Left forelimb (tissue), 1 donor: ENCODE measurements at regions not wholly inside any gene's neighbourhood (a gene's known extent, or its start where the extent isn't known, plus 50 kb on each side); places are given as distances from the start of the nearest gene placed in this dataset.
"Not testable (repeated sequence)": the region's sequence is repeated elsewhere in the genome, so short reads cannot be mapped to it uniquely, and the experiment has no call there.

Source experiments
- DNase-seq: peaks from one replicate; pipeline ENCODE4 v3.0.0-alpha.2; 2018; ENCODE audit warnings: low spot score

DNA sequence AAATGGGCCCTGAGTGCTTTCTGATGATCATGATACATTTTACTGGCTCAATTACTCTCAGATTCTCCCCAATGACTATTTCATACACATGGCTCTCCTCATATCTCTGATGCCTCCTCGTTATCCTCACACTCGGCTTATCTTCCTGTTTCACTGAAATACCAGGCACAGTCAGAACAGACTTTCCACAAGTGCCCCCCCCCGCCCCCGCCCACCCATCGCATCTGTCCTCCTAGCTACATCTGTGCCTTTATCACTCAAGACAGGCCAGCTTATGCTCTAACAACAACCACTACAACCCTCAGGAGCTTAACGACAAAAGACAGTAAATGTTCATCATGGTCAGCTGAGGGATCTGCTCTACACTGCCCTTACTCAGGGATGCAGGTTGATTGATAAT lies 610.6 kb upstream of the DIPK2B start:
- no peak for DNase-seq

DNA sequence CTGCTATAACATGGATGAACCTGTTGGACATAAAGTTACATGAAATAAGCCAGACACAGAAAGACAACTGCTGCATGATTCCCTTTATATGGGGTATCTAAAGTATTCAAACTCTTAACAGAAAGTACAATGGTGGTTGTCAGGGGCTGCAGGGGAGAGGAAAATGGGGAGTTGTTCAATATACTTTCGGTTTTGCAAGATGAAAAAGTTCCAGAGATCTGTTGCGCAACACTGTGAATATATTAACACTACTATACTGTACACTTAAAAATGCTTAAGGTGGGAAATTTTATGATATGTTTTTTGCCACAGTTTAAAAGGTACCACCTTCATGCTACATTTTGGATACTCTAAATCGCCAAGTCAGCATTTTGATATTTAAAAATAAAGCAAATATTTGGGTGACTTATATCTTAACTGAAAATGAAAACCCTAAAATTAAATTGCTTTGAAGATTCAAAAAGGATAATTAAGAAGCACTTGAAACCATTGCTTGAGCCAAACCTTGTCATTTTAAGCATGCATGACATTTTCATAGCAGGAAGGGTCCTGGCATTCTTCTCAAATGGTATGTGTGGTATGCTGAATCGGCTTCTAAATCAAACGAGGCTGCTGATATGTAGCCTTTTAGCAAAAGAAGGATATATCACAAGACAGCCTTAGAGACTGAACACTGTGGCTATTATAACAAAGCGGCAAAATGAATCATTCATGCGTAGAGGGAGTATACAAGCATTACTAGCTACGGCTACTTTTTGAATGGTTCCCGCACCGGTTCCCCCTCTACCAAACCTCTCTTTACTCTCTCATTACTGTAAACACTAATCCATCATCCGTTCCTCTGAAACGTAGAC lies 607.1 kb upstream of the DIPK2B start:
- no peak for DNase-seq

DNA sequence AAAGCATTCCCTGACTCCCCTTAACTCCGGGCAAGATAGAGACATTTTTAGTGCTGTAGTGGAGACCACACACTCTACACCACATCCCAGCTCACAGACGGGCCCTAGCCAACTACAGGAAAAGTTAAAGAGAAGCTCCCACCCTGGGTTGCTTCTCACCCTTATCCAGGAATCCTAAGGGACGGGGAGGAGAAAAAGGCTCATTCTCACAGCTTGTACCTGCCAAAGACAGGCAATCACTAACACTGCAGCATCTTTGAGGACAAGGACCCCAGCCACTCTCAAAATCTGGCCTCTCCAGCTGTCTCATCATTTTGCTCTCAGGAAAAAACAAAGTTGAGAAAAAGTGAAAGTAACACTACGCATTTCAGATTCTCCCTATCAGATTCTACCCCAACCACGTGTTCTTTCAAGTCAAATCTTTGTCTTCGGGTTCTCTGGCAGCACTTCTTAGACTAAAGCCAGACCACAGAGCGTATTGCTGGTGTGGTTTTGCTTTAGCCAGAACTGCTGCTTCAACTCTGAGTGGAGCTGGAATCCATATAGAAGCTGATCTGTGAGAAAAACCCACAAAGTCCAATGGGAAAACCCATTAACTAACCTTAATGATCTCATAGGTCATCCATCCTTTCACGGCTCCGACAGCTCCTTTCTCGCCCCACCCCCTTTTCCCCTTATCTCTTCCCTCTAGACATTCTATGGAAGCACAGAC lies 605.9 kb upstream of the DIPK2B start:
- no peak for DNase-seq

DNA sequence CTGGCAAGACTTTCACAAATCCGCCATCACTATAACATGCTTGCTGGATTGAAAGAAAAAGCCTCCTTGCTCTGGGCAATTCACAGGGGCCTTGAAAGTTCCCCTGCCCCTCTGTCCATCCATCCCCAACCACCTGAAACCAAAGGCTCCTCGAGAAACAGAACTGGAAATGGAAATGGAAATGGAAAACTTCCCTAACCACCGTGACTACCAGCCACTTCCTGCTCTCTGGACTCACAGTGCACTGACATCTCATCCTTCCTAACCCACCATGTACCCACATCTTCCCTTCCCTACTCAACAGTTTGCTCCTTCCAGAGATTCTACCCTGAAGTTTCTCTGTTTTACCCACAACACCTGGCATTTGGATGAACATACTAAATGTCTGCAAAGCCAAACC lies 603.6 kb upstream of the DIPK2B start:
- DNase-seq = no peak

DNA sequence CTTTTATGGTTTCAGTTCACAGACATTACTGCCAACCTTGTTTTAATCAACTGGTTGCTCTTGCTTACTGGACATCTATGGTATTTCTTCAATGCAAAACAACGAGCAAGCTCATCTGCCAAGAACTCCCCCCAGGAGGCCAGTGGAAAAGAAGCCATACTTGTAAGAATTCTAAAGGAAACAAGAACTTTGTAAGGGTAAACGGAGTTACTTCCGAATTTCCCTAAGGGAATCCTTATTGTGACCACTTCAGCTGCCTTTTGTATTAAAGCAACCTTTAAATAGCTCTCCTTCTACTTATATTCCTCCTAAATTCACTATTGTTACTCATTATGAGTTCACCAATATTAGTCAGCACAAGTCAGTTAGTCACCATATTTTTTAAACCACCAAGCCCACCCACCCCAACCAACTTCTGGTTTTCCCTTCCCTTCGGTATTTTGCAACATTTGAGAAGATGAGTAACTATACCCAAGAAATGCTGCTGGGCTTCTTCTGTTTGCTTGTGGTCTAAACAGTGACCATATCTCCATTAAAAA lies 602.8 kb upstream of the DIPK2B start:
- DNase-seq = no peak

DNA sequence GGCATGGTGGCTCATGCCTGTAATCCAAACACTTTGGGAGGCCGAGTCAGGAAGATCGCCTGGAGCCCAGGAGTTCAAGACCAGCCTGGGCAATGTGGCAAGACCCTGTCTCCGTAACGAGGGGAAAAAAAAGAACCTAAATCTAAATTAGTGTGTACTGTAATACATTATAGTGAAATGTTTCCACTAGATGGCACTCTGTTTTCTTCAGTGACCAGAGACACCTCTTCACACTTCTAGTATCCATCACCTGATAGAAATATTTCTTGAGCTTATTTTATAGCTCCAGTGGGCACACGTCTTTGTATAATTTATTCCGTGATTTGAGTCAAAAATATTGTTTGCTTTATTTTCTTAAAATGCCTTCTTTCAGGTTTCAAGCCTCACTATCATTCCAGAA lies 600.9 kb upstream of the DIPK2B start:
- no peak for DNase-seq

DNA sequence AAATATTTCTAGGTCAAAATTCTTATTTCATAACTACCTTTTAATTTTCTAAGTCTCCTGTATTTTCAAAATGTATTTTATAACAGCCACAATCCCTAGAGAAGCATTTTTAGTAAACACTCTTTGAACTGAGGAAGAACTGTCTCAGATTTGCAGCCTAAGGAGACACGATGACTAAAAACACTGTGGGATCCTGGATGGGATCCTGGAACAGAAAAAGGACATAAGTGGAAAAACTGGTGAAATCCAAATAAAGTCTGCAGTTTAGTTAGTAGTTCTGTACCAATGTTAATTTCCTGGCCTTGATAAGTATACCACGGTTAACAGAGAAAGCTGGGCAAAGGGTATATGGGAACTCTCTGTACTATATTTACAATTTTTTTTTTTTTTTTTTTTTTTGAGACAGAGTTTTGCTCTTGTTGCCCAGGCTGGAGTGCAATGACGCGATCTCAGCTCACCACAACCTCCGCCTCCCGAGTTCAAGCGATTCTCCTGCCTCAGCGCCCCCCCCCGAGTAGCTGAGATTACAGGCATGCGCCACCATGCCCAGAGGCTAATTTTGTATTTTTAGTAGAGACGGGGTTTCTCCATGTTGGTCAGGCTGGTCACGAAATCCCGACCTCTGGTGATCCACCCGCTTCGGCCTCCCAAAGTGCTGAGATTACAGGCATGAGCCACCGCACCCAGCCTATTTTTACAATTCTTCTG lies 600.2 kb upstream of the DIPK2B start:
- not testable (repeated sequence) for DNase-seq

DNA sequence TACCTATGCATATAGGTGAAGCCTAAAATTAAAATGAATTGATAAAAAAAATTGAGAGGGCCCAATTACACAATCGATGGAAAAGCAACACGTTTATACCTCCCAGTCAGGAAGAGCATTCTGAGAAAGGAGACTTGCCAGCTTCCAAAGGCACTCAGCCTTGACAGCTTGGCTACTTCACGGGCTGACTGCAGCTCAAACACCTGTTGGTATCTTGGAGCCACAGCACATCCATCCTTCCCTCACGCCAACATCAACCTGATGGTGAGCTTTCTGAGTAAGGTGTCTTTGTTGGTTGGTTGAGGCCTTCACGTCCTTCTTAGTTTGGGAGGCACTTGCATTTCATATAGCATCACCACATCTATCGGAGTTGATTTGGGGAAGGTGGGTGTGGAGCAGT lies 598.9 kb upstream of the DIPK2B start:
- no peak for DNase-seq

DNA sequence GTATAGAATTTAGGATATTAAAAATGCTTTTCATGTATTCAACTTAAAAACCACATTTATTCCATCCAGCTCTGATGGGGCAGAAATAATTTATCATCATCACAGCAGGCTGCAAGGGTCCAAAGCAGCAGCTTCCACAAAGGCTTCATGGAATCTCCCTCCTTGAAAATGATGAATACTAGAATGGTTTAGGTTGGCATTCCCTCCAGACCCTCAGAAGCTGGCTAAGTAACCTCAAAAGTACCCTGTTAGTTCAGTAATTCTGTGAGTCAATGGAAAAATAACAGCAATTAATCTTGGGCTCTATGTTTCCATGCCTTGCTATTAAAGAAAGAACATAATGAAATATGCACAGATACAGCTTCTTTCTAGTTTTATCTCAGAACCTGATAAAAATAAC lies 594.9 kb upstream of the DIPK2B start:
- no peak for DNase-seq

DNA sequence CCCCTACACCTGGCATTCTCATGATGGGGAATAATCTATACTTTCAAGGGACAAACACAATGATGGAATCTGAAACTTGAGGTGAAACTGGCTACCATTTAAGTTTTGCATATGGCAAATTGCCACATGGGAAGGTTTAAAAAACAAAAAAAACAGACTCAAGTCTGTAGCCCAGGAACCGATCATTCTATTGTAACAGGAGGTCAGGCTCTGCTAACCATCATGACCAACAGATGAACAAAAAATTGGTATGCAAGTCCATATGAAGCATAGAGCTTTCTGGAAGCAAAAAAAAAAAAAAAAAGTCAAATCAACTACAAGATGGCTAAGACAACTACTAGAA lies 594.3 kb upstream of the DIPK2B start:
- DNase-seq = no peak

DNA sequence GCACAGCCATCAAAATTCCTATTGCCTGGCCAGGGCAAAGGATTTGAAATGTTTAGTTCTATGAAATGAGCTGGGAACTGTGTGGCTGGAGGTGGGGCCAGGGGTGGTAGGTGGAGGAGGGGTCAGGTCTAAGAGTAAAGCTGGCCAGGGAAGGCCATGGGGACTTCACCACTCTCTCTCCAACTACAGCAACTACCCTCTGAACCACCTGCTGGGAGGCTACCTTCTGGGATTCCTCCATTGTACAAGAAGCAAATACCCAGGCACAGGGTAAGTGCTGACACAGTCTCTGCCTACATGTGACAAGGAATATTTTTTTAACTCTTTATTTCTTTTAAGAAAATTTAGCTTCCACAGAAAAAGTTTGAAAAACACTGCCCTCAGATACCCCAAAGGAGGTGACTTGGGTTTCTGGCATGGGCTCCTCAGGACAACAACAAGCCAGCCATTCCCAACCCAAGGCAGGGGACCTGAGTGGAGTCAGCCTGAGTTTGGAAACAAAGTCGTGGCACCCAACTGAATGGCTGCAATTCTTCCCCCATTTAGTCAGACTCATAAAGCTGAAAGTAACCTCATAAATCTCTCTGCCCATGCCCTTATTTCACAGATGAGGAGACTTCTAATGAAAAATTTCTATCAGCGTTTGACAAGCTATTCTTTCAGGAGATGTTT lies 593.8 kb upstream of the DIPK2B start:
- DNase-seq = no peak

DNA sequence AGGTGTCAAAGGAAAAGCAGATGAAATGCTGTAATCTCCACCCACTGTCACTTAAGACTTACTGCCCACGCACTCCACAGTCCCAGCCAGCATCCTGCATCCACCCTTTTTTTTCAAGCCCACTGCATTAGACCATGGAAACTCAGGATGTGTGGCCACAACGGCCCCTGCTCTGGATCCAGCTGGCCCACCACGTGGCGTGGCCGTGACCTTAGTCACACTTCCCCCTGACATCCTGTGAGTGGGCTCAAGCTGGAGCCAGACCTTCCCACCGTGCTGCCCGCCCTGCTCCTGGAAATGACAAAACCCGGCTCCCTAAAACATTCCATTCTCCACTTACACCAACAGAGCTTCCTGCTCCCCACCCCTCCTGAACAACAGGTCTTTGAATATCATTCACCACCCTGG lies 588.3 kb upstream of the DIPK2B start:
- no peak for DNase-seq

DNA sequence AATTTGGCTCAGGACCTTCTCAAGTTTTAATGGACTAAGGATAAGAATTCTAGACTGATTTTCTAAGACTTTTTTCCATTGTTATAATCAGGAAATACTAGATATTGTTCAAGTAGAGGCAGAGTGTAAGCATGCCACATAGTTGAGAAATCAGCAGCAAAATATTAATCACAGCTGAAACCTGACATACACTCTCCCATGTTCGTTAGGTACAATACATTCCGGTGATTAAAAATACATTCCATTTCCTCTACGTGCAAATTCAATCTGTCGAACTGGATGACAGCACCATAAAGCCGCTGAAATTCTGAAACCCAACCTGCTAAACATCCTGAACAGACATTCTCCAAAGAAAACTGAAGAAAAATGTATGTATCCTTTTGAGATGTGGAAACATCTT lies 587.6 kb upstream of the DIPK2B start:
- DNase-seq = no peak

DNA sequence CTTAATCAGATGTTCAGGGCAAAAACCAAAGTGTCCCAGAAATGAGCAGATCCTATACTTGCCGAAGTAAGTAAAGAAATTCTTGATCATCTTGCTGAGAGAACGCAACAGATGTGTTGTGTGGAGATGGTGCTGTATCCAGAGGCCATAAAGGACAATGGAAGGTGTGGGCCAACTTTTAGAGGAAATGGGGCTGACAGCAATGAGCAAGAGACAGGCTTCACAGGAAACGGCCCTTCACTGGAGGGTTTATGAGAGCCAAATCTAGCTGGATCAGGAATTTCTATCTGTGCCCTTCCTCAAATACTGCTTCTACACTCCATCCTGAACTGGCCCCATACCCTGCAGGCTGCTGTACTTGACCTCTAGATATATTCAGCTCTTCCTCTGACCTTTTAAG lies 583.9 kb upstream of the DIPK2B start:
- DNase-seq = no peak

DNA sequence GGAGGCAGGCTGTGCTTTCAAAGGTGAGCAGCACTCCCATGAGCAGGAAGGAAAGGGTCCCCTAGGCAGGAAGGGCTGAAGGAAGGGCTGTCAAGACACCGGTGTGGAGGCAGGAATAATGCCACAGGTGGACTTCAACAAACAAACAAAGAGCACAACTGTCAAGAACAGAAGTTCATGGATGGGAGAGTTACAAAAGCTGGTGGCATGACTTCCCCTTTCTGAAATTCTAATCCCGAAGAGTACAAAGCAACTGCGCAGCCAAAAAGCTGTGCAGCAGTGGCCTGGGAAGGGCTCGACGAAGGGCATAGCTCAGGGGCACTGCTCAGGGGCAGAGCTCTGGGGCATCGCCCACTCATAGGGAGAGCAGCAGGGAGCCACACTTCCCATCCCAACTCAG lies 582.3 kb upstream of the DIPK2B start:
- DNase-seq = no peak

DNA sequence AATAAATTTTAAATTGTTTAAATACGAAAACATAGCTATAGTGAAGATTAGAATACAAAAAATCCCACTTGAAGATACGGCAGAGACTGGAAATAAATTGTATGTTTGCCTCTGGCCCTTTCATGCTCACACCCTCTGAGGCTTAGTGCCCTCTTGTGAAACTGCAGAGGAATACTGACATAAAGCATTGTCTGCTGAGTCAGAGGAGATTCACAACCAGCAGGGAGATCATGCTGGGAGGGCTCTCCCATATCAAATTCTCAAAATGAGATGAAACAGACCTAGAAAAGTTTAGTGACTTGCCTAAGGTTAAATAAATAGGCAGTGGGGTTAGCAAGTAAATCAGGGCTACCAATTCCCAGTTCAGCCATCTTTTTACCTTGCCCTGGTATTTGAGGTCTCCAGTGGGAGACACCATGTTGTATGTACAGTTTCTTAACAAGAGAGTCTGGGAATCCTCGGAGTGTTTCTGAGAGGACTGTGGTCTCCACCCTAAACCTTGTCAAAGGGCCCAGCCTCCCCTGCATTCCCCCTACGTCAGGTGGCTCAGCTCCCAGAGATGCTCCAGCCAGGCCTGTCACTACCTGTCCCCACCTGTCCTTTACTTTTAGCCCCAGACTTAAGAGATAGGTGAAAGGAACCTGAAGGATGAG lies 581.4 kb upstream of the DIPK2B start:
- no peak for DNase-seq

DNA sequence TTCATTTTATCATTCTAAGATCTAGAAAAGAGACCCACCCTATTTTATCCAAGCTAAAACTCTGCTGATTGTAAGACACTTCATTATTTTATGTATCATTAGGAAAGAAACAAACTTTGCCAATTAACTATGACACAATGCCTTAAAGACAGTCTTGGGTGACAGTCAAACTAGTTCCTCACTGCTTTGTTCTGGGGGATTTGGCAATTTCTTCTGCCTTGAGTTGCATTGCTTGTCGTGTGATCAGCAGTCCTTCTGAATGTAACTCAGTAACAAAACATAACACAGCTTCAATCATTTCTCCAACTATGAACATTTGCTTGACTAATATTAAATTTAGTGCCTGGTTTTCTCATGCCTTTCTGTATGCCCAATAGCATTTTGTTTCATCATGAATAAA lies 577.9 kb upstream of the DIPK2B start:
- no peak for DNase-seq

DNA sequence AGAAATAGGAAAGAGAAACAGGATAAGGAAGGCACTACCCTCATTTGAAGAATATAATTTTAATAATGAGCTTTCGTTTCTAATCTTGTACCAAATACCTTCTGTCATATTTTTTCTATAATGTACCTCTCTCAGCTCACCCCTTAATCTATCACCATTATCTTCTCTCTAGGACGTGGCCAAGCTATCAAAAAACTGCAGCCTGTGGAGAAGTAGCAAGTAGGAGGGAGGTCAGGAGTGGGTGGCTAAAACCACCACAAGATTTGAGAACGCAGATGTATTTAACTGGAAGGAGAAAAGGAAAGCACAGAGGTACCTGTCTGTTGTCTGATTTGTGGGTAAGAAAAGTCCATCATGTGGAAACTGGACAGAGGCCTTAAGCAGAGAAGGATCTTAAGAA lies 576.7 kb upstream of the DIPK2B start:
- no peak for DNase-seq

DNA sequence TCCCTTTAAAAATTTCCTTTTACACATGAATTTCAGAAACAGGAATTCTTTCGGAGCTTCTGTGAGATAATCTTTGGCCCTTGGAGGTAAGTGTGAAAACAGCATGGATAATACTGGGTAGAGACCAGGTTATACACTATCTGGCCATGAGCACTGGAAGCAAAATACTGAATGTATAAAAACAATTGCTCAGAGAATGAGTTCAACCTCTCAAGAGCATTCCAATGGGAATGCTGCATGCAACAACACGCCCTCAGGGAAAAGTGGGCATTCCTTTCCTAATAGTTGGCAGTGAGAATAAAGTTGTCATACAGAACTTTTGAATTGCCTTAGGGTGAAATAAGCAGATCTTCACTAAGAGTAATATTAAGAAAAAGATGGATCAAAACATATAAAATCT lies 574.8 kb upstream of the DIPK2B start:
- DNase-seq = no peak

DNA sequence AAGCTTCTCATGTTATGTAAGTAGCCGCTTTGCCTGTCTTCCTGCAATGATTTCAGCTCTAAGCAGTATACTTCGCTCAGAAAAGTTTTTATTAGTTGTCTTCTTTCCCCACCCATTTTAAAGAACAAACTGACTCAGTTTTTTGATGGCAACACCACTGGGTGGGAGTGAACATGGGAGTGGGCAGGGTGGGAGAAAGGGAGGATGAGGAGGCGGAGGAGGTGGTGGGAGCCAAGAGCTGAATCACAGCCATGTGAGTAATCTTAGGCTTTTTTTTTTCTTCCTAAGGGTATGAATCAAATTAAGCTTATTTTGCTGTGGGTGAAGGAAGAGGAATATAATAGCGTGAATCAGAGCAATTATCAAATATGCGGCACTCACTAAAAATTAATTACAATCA lies 574.3 kb upstream of the DIPK2B start:
- DNase-seq = no peak

DNA sequence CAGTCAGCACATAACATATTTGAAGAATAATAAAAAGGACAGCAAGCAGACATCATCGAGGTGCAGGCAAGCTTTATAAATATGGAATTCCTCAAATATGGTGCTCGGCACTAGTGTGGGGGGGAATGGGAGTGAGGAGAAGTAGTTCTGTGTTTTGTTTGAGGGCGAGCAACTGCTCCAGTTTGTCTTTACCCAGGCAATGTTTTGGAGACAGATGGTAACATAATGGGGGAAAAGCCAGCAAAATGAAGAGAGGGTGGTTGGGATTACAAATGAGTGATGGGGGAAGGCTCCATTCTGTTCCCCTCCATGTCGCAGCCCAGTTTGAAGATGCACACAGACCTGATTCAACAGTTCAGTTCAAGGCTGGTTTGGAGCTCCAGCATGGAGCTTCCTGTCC lies 572.9 kb upstream of the DIPK2B start:
- DNase-seq = no peak
